ENCODE measurements at regions not wholly inside any gene's neighbourhood (a gene's known extent, or its start where the extent isn't known, plus 50 kb on each side); places are given as distances from the start of the nearest gene placed in this dataset.

GRCh38 chr21:15242906-15243305, 178.1 kb upstream of the NRIP1 start:
- no peak overlapping the region for H3K27ac ChIP-seq
- no peaks in the 10 kb centered on the region for H3K36me3 ChIP-seq
- H3K4me1 ChIP-seq, result no peaks in the 10 kb centered on the region
- no peak overlapping the region for H3K4me3 ChIP-seq
- TF ChIP-seq POLR2A (IDR thresholded peaks at IDR 0.05) (no peak), CTCF (IDR thresholded peaks at IDR 0.05) (no peak), POLR2AphosphoS5 (IDR thresholded peaks at IDR 0.05; ENCODE audit: insufficient read depth in 1 of 2, low read depth in 1 of 2) (no peak)
- DNase-seq (ENCODE audit: extremely low spot score in 2 of 2), result no peak
- no peaks in the 10 kb centered on the region for H3K27me3 ChIP-seq
- no peaks in the 10 kb centered on the region for H3K9me3 ChIP-seq
- intact Hi-C loops (cut with DNase I), result no loop called here

DNA sequence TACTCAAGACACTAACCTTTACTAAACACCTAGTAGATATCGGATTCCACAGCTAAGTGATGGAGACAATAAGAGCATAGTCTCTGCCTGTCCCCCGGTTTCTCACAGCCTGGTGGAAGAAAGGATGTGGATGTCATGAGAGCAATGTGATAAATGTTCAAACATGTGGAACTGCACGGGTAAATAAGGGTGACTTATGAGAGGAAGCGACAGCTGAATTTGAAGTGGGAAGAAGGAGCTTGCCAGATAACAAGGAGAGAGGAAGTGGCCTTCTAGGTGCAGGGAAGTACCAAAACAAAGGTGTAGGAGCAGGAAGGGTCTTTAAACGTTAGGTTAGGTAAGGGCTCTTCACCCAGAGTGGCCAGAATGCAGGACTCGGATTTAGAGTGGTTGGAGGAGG, 178.6 kb upstream of the NRIP1 start:
- intact Hi-C loops (cut with DNase I), result no loop called here
- no peaks in the 10 kb centered on the region for H3K9me3 ChIP-seq
- H3K4me1 ChIP-seq, result no peaks in the 10 kb centered on the region
- H3K27ac ChIP-seq, result no peak overlapping the region
- H3K27me3 ChIP-seq, result no peaks in the 10 kb centered on the region
- H3K4me3 ChIP-seq, result no peak overlapping the region
- no peaks in the 10 kb centered on the region for H3K36me3 ChIP-seq
- TF ChIP-seq POLR2AphosphoS5 (IDR thresholded peaks at IDR 0.05; ENCODE audit: insufficient read depth in 1 of 2, low read depth in 1 of 2) (no peak), POLR2A (IDR thresholded peaks at IDR 0.05) (no peak), CTCF (IDR thresholded peaks at IDR 0.05) (no peak)
- DNase-seq (ENCODE audit: extremely low spot score in 2 of 2), result no peak

- intact Hi-C loops (cut with DNase I), result no loop called here
- no peak for DNase-seq (ENCODE audit: extremely low spot score in 2 of 2)
- no peaks in the 10 kb centered on the region for H3K9me3 ChIP-seq
- H3K27ac ChIP-seq, result no peak overlapping the region
- H3K36me3 ChIP-seq, result no peaks in the 10 kb centered on the region
- H3K4me1 ChIP-seq, result no peaks in the 10 kb centered on the region
- TF ChIP-seq POLR2AphosphoS5 (IDR thresholded peaks at IDR 0.05; ENCODE audit: insufficient read depth in 1 of 2, low read depth in 1 of 2) (no peak), CTCF (IDR thresholded peaks at IDR 0.05) (no peak), POLR2A (IDR thresholded peaks at IDR 0.05) (no peak)
- no peaks in the 10 kb centered on the region for H3K27me3 ChIP-seq
- H3K4me3 ChIP-seq, result no peak overlapping the region
Observed at GRCh38 chr21:15247613-15248012, 182.8 kb upstream of the NRIP1 start.

DNA sequence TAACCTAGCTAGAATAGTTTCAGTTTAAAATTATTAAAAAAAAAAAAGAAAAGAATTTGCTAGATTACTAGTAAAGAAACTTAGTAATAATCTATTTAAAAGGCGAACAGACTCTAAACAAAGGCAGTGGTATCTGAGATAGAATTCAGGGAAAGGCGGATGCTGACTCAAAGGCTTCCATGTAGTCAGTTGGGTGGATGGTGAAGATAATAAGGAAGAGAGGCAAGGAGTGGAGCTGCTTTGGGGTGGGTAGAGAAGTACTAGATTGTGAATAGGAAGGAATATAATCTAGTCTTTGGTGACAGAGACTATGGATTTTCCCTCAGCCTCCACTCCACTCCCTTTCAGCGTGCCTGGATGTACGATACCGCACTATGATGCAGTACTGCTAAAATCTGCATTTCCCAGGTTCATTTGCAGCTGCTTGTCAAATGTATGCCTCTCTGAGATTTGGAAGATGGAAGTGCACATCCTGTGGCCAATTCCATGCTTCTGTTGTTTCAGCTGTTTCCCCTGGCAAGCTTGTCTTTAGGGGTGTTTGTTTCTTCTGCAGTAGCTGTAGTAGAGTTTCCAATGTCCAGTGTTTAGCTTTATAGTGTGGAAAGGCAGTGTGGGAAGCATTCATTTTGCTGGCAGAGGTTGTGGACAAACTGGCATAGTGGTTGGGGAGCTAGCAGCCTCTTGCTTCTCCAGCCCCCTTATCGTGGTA, 184.6 kb upstream of the NRIP1 start:
- Histone ChIP-seq H3K9me3 (no peaks in the 10 kb centered on the region), H3K4me3 (no peak overlapping the region), H3K36me3 (no peaks in the 10 kb centered on the region), H3K27ac (no peak overlapping the region), H3K27me3 (no peaks in the 10 kb centered on the region), H3K4me1 (no peaks in the 10 kb centered on the region)
- intact Hi-C loops (cut with DNase I), result no loop called here
- no peak for DNase-seq (ENCODE audit: extremely low spot score in 2 of 2)
- TF ChIP-seq POLR2AphosphoS5 (IDR thresholded peaks at IDR 0.05; ENCODE audit: insufficient read depth in 1 of 2, low read depth in 1 of 2) (no peak), POLR2A (IDR thresholded peaks at IDR 0.05) (no peak)

GRCh38 chr21:15250384-15250783, 185.6 kb upstream of the NRIP1 start:
- intact Hi-C loops (cut with DNase I), result no loop called here
- Histone ChIP-seq H3K4me1 (no peaks in the 10 kb centered on the region), H3K36me3 (no peaks in the 10 kb centered on the region), H3K27ac (no peak overlapping the region), H3K4me3 (no peak overlapping the region), H3K9me3 (no peaks in the 10 kb centered on the region), H3K27me3 (no peaks in the 10 kb centered on the region)
- no peak for DNase-seq (ENCODE audit: extremely low spot score in 2 of 2)
- TF ChIP-seq POLR2AphosphoS5 (IDR thresholded peaks at IDR 0.05; ENCODE audit: insufficient read depth in 1 of 2, low read depth in 1 of 2) (no peak), POLR2A (IDR thresholded peaks at IDR 0.05) (no peak), CTCF (IDR thresholded peaks at IDR 0.05) (no peak)

All from vagina (tissue), 2 donors.